ENCODE measurements at regions not wholly inside any gene's neighbourhood (a gene's known extent, or its start where the extent isn't known, plus 50 kb on each side); places are given as distances from the start of the nearest gene placed in this dataset.

GRCh38 chr11:112470355-112470754, 209.7 kb upstream of the PLET1 start:
- DNase-seq: no peak

GRCh38 chr11:112471731-112472130, 211.1 kb upstream of the PLET1 start:
- no peak for DNase-seq

- no peak for DNase-seq
Measured at GRCh38 chr11:112477152-112477551, 216.5 kb upstream of the PLET1 start.

GRCh38 chr11:112477581-112478317, 217.1 kb upstream of the PLET1 start:
- no peak for DNase-seq

GRCh38 chr11:112478806-112479205, 218.1 kb upstream of the PLET1 start:
- no peak for DNase-seq

- DNase-seq: no peak
Measured at GRCh38 chr11:112481431-112481830, 220.8 kb upstream of the PLET1 start.

- DNase-seq: no peak
Measured at GRCh38 chr11:112481893-112482292, 221.2 kb upstream of the PLET1 start.

GRCh38 chr11:112485280-112485679, 224.6 kb upstream of the PLET1 start:
- DNase-seq: no peak

- no peak for DNase-seq
Measured at GRCh38 chr11:112497826-112498225, 237.2 kb upstream of the PLET1 start.

GRCh38 chr11:112498701-112499100, 238.0 kb upstream of the PLET1 start:
- no peak for DNase-seq

GRCh38 chr11:112499153-112499880, 238.7 kb upstream of the PLET1 start:
- no peak for DNase-seq

GRCh38 chr11:112499881-112500204, 239.2 kb upstream of the PLET1 start:
- DNase-seq: no peak

GRCh38 chr11:112503410-112503809, 242.8 kb upstream of the PLET1 start:
- DNase-seq: no peak

GRCh38 chr11:112504056-112504455, 243.4 kb upstream of the PLET1 start:
- DNase-seq: no peak

GRCh38 chr11:112506852-112507251, 246.2 kb upstream of the PLET1 start:
- no peak for DNase-seq

- no peak for DNase-seq
Measured at GRCh38 chr11:112507281-112507680, 246.6 kb upstream of the PLET1 start.

GRCh38 chr11:112508750-112509149, 248.1 kb upstream of the PLET1 start:
- no peak for DNase-seq

GRCh38 chr11:112509300-112509699, 248.6 kb upstream of the PLET1 start:
- no peak for DNase-seq

- no peak for DNase-seq
Measured at GRCh38 chr11:112511271-112511670, 250.6 kb upstream of the PLET1 start.

GRCh38 chr11:112511911-112512310, 251.3 kb upstream of the PLET1 start:
- DNase-seq: no peak

GRCh38 chr11:112513417-112513816, 252.8 kb upstream of the PLET1 start:
- DNase-seq: no peak

- no peak for DNase-seq
Measured at GRCh38 chr11:112514011-112514740, 253.5 kb upstream of the PLET1 start.

- DNase-seq: no peak
Measured at GRCh38 chr11:112516261-112516660, 255.6 kb upstream of the PLET1 start.

GRCh38 chr11:112516755-112517154, 256.1 kb upstream of the PLET1 start:
- DNase-seq: no peak

Data from stimulated activated CD4-positive, alpha-beta T cell treated with anti-CD3 and anti-CD28 coated beads, Interleukin-4, amount 100 ng/mL, for 4 hours (primary cell).